BJ (cell line): ENCODE measurements at regions not wholly inside any gene's neighbourhood (a gene's known extent, or its start where the extent isn't known, plus 50 kb on each side); places are given as distances from the start of the nearest gene placed in this dataset.

Experiments used
- CTCF ChIA-PET: fragments of 350-600 bp; formaldehyde crosslinking; extraction: SDS; loops from one replicate; lab custom pipeline; 2021; ENCODE audit warnings: antibody characterized with exemption, inconsistent platforms; lab: Yijun Ruan, JAX
- POLR2A ChIA-PET: fragments of 300-600 bp; sonication (Branson Sonifier 250); formaldehyde crosslinking; extraction: SDS; loops from one replicate; lab custom pipeline; 2021; ENCODE audit warnings: antibody characterized with exemption; lab: Charles Lee
- DNase-seq: peaks from one replicate; pipeline ENCODE4 v3.0.0-alpha.2; 2011; ENCODE audit warnings: low read depth
- H3K27me3 ChIP-seq: 2 replicates; pipeline ENCODE4 v1.6.0; 2011; ENCODE audit warnings: low read length; ENCODE audit not compliant: control insufficient read depth, insufficient read depth
- H3K36me3 ChIP-seq: 2 replicates; pipeline ENCODE4 v1.5.1; 2011; ENCODE audit warnings: low read length; ENCODE audit not compliant: control insufficient read depth, insufficient read depth
- H3K4me3 ChIP-seq: 2 replicates; pipeline ENCODE4 v1.5.1; 2011; ENCODE audit warnings: low read depth, mild to moderate bottlenecking, control low read depth, low read length
- CTCF ChIP-seq: IDR thresholded peaks from 2 replicates; pipeline ENCODE4 v1.5.1; 2011; ENCODE audit warnings: low read depth, mild to moderate bottlenecking, control low read depth, inconsistent platforms, low read length, moderate library complexity; ENCODE audit not compliant: insufficient read depth

- TF ChIP-seq CTCF = no peak
- DNase-seq = no peak
- CTCF ChIA-PET = no interaction called here
- POLR2A ChIA-PET = no interaction called here
- Histone ChIP-seq H3K27me3 (no peaks in the 10 kb centered on the region), H3K4me3 (no peak overlapping the region), H3K36me3 (no peaks in the 10 kb centered on the region)
These were observed 98.0 kb upstream of the ZNF608 start for GRCh38 chr5:124844371-124844920.

- ChIA-PET POLR2A (no interaction called here), CTCF (interaction anchor here (1.3 kb wide), 1 partner anchor 9 kb away, joined by 3 read pairs; no protein-coding TSS in a partner anchor)
- H3K36me3 ChIP-seq = no peaks in the 10 kb centered on the region
- H3K27me3 ChIP-seq = no peaks in the 10 kb centered on the region
- TF ChIP-seq CTCF = no peak
- no peak for DNase-seq
- no peak overlapping the region for H3K4me3 ChIP-seq
These were observed 101.5 kb upstream of the ZNF608 start for GRCh38 chr5:124847907-124848306.

GRCh38 chr5:124849774-124850173 lies 103.3 kb upstream of the ZNF608 start:
- DNase-seq = no peak
- Histone ChIP-seq H3K36me3 (no peaks in the 10 kb centered on the region), H3K4me3 (no peak overlapping the region), H3K27me3 (no peaks in the 10 kb centered on the region)
- CTCF ChIA-PET = interaction anchor here (0.5 kb wide), 1 partner anchor 108 kb away, joined by 8 read pairs; no protein-coding TSS in a partner anchor
- POLR2A ChIA-PET = no interaction called here
- TF ChIP-seq CTCF = no peak

- no peak for DNase-seq
- POLR2A ChIA-PET = no interaction called here
- CTCF ChIA-PET = interaction anchor here (1.1 to 1.2 kb wide), 2 partner anchors 8 to 10 kb away, joined by 3 to 4 read pairs; no protein-coding TSS in a partner anchor
These were observed 110.3 kb upstream of the ZNF608 start for GRCh38 chr5:124856726-124857125.

GRCh38 chr5:124858612-124859011 lies 112.2 kb upstream of the ZNF608 start:
- no peak overlapping the region for H3K4me3 ChIP-seq
- no peak for TF ChIP-seq CTCF
- no peak for DNase-seq
- ChIA-PET POLR2A (interaction anchor here (0.5 to 0.6 kb wide), 2 partner anchors 96 to 288 kb away, joined by 3 to 7 read pairs; no protein-coding TSS in a partner anchor), CTCF (no interaction called here)
- H3K27me3 ChIP-seq = no peaks in the 10 kb centered on the region
- H3K36me3 ChIP-seq = no peaks in the 10 kb centered on the region

More at GRCh38 chr5:124856726-124857125, 110.3 kb upstream of the ZNF608 start:
- no peaks in the 10 kb centered on the region for H3K27me3 ChIP-seq
- no peak for TF ChIP-seq CTCF
- H3K4me3 ChIP-seq = no peak overlapping the region
- H3K36me3 ChIP-seq = no peaks in the 10 kb centered on the region
